ENCODE measurements at regions not wholly inside any gene's neighbourhood (a gene's known extent, or its start where the extent isn't known, plus 50 kb on each side); places are given as distances from the start of the nearest gene placed in this dataset.

GRCh38 chr11:45092901-45093760 is 53.3 kb upstream of the PRDM11 start:
- TF ChIP-seq CTCF (IDR thresholded peaks at IDR 0.05; ENCODE audit: insufficient read depth, low read length) (no peak), GABPA (IDR thresholded peaks at IDR 0.05; ENCODE audit: low read depth) (no peak), POLR2AphosphoS5 (IDR thresholded peaks at IDR 0.05; ENCODE audit: low read depth) (no peak)
- TF ChIP-seq, protein P1, sequence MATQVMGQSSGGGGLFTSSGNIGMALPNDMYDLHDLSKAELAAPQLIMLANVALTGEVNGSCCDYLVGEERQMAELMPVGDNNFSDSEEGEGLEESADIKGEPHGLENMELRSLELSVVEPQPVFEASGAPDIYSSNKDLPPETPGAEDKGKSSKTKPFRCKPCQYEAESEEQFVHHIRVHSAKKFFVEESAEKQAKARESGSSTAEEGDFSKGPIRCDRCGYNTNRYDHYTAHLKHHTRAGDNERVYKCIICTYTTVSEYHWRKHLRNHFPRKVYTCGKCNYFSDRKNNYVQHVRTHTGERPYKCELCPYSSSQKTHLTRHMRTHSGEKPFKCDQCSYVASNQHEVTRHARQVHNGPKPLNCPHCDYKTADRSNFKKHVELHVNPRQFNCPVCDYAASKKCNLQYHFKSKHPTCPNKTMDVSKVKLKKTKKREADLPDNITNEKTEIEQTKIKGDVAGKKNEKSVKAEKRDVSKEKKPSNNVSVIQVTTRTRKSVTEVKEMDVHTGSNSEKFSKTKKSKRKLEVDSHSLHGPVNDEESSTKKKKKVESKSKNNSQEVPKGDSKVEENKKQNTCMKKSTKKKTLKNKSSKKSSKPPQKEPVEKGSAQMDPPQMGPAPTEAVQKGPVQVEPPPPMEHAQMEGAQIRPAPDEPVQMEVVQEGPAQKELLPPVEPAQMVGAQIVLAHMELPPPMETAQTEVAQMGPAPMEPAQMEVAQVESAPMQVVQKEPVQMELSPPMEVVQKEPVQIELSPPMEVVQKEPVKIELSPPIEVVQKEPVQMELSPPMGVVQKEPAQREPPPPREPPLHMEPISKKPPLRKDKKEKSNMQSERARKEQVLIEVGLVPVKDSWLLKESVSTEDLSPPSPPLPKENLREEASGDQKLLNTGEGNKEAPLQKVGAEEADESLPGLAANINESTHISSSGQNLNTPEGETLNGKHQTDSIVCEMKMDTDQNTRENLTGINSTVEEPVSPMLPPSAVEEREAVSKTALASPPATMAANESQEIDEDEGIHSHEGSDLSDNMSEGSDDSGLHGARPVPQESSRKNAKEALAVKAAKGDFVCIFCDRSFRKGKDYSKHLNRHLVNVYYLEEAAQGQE (IDR thresholded peaks at IDR 0.05; ENCODE audit: insufficient replicate concordance, low read depth), result no peak

All from HL-60 (cell line).